ENCODE measurements at regions not wholly inside any gene's neighbourhood (a gene's known extent, or its start where the extent isn't known, plus 50 kb on each side); places are given as distances from the start of the nearest gene placed in this dataset.
"Not testable (repeated sequence)": the region's sequence is repeated elsewhere in the genome, so short reads cannot be mapped to it uniquely, and the experiment has no call there.

DNA sequence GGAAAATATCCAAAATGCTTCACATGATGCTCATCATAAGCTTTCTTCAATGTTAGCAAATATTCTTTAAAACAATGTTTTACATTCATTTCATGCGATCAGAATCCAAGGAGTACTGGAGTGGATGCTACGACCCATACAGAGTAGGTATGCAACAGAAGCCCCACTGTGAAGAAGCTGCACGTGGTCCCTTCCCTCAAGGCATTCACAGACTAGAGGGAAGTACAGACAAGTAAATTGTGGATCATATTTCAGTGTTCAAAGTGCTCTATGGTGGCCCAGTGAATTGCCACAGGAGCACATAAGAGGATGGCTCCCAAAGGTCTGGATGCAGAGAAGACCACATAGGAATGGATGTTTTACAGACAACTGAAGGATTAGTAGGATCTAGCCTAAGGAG lies 789.9 kb downstream of the IGSF11 start:
- no peak for DNase-seq

DNA sequence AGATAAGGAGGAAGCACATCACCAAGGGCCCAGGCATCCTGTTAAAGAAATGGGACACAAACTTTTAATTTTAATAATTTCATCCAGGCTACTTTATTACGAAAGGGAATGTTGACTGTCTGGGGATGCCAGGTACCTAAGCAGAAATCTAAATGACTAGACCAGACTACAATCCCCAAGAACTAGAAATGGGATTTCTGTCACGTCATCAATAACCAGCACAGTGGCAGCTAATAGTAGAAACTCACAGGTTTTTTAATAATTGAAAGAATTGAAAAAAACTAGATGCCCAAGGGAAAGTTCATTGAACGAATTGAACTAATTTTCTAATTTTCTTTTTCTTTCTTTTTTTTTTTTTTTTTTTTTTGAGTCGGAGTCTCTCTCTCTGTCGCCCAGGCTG lies 789.3 kb downstream of the IGSF11 start:
- no peak for DNase-seq

DNA sequence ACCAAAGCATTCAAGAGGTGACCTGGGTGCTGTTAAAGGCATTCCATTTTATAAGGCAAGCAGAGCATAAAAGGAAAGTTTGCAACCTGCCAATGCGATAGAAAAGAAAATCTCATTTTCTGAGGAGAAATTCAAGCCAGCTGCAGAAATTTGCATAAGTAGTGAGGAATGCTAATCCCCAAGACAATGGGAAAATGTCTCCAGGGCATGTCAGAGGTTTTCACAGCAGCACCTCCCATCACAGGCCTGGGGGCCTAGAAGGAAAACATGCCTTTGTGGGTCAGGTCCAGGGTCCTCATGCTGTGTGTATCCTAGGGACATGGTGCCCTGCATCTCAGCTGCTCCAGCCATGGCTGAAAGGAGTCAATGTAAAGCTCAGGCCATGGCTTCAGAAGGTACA lies 775.8 kb downstream of the IGSF11 start:
- not testable (repeated sequence) for DNase-seq

DNA sequence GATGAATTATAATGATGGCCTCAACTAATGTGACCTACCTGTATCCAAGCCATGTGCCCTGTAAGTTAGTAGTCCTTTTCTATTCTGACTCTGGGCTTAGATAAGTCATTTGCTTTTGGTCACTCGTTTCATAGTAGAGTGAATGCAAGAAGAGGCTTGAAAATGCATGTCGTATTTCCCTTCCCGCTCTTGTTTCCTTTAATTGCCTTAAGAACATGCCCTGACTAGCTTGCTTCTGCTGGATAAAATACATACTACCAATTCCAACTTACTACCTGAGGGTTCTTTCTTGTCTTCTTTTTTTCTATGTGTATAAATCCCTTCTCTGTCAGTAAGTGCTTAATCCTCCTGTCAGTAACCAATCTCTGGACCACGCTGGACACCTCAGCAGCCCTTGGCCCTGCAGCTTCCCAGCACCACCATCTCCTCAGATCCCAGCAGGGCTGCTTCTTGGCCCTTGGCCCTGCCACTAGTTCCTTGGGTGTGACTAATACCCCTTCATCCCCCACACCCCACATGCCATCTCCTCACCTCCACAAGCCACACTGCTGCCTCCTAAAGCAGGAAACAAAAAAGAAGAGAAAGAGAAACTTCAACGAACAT lies 771.7 kb downstream of the IGSF11 start:
- DNase-seq: no peak

DNA sequence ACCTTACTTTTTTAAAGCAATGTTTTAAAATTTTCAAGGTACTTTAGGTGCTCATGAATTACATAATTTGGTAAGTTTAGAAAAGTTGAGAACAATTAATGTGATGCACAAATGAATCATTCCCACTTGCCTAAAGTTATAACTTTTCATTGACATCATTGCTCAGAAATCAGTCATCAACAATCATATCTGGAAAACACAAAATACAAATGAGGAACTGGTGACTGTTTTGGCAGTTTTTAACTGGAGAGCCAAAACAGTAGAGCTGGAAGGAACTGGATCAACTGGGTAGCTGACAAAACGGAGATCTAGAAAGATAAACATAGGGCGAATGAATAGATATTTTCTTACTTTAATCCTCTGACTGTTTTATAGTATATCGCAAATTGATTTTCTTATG lies 767.1 kb downstream of the IGSF11 start:
- DNase-seq: no peak

DNA sequence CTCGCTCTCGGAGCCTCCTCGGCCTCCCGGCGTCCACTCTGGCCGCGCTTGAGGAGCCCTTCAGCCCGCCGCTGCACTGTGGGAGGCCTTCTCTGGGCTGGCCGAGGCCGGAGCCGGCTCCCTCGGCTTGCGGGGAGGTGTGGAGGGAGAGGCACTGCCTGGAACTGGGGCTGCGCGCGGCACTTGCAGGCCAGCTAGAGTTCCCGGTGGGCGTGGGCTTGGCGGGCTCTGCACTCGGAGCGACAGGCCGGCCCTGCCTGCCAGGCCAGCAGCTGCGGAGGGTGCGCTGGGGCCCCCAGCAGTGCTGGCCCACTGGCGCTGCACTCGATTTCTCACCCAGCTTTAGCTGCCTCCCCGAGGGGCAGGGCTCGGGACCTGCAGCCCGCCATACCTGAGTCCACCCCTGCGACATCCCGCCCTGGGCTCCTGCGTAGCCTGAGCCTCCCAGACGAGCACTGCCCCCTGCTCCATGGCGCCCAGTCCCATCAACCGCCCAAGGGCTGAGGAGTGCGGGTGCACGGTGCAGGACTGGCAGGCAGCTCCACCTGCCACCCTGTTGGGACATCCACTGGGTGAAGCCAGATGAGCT lies 765.0 kb downstream of the IGSF11 start:
- DNase-seq: peak in 1 of 5 donors; percentile 6

DNA sequence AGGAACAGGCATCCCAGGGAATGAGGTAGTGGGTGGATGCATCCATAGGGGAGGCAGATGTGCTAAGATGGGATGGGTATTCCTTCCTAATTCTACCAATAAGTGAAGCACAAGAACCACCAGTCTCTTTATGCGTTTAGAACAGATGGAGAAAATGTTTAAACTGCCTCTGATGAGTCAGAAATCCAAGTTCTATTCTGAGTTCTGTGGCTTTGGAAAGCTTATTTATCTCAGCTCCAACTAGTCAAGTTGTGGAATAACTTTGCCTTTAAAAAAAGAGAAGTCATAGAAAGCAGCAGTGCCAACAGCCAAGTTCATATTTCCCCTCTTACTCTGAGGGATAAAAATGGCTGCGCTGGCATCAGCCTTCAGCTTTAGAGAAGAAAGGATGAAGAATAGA lies 761.7 kb downstream of the IGSF11 start:
- DNase-seq: no peak

DNA sequence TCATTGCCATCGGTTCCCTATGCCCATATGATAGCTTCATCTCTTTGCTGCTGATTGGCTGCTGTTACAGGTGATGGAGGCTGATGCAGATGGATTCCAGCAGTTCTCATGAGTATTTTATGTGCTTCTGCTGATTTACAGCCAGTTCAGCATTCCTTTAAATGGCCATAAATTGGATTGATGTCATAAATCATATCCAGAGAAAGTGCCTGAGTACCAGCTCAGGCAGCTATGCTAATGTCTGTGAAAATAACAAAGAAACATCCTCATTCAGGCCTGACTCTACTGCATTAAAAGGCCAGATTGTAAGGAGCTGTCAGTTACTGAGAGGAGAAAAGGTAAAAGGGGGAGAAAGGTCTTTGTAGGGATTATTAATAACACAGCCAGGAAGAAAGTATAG lies 756.8 kb downstream of the IGSF11 start:
- DNase-seq: no peak

DNA sequence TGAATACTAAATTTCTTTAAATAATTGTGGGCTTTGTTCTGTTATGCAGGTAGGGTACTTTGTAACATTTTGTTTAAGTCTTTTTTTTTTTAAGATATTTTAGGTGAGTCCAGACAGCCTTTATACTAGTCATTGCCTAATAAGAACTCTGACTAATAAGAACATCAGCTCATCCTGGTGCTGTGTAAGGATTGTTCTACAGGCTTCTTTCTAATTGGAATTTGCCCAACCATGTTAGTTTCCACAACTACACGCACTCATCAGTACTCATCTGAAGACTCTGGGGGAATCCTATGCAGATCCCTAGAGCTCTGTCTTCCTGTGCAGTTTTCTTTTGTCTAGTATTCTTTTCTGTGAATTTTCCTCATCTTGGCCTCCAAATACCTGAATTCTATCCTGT lies 741.8 kb downstream of the IGSF11 start:
- no peak for DNase-seq

DNA sequence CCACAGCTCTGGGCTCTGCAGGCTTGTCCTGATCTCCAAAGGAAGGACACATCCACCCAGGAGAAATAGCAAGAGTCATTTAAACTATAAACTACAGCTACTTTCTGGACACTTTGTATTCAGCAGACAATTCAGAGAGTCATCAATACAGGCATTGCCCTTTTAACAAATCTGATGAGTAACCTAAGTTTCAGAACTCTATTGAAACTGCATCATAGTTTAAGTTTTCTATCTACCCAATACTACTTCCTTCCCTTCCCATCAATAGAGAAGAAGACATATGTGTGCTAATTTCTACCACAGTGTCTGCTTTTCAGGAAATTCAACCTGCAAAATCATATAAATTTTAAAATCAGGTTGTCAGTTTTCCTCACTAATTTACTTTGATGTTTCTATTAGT lies 736.5 kb downstream of the IGSF11 start:
- no peak for DNase-seq

DNA sequence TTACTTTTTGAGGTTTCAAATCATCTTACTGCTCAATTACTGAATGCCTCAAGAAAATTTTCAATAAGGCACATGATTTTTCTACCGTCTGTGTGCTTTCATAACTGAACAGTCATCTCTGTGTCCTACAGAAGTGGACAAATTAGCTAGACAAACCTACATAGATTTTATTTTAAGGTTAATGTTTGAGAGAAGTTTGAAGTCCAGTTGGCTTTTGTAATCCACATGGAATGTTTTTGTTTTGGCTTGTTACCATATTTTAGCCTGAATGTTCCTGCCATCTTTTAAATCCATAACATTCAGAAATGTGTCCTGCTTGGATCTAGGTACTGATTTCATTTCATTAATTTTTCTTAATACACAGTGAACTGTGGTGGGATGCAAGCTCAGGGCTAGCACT lies 730.1 kb downstream of the IGSF11 start:
- no peak for DNase-seq

DNA sequence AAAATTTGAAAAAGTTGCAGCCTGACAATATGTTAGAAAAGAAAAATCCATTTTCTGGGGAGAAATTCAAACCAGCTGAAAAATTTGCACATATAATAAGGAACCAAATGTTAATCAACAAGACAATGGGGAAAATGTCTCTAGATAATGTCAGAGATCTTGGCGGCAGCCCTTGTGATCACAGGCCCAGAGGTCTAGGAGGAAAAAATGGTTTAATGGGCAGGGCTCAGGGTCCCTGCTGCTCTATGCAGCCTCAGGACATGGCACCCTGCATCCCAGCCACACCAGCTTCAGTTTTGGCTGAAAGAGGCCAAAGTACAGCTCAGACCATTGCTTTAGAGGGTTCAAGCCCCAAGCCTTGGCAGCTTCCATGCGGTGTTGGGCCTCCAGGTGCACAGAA lies 701.9 kb downstream of the IGSF11 start:
- no peak for DNase-seq

DNA sequence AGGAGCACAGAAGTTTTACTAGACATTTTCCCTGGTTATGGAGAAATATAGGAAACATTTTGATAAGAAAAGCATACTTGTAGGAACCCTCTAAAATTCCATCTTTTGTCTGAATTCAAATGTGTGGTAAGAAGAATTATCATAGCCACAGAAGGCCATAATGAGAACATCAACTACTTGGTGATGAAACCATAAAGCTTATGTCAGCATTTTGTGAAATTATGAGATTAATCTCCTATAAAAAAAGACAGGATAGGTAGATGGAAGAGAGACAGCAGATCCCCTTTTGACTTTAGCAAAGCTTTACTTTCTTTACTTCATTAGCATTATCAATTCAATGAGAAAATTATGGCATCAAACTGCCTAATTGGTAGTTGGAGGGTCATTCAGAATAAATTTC lies 697.0 kb downstream of the IGSF11 start:
- no peak for DNase-seq

DNA sequence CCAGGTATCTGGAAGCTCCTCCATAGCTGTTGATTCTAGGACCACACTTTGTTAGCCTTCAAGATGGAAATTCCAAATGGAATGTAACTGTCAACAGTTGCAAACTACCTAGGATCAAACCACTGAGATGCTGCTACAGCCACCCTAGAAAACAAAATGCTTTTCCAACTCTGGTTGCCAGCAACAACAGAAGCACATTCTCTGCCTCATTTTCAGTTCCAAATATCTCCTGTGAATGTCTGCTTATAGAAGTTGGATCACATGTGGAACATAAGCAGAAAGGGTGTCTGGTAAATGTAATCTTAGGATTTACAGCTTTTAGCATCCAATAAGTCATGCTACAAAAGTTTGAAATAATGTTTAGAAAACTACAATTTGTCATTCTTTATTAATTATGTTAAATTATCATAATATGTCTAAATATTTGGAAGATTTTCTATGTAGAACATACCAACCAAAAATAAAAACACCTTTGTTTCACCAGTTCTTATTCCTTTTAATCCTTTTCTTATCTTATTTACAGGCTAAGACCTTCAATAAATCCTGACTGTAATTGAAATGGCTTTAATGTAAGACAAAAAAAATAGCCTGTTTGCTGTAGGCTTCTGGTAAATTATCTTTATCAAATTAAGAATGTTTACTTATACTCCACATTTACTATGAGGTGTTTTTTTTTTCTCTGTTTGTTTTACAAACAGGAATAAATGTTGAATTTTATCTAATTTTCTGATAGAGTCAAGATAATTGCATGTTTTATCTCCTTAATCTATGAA lies 687.1 kb downstream of the IGSF11 start:
- no peak for DNase-seq

DNA sequence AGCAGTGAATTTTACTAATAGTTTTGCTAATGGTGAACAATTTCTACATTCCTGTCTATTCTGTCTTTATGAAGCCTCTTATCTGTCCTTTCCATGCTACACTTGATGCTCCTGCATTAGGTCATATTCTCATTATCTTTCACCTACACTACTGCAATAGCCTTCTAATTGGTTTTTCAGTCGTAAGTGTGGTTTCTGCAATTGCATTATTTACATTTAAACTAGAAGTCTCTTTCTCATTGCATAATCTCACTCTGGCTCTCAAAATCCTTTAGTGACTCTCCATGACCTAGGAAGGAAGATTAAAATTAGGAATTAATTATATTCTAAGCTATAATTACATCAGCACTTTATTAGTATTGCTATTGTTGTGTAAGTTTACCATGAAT lies 686.5 kb downstream of the IGSF11 start:
- no peak for DNase-seq

DNA sequence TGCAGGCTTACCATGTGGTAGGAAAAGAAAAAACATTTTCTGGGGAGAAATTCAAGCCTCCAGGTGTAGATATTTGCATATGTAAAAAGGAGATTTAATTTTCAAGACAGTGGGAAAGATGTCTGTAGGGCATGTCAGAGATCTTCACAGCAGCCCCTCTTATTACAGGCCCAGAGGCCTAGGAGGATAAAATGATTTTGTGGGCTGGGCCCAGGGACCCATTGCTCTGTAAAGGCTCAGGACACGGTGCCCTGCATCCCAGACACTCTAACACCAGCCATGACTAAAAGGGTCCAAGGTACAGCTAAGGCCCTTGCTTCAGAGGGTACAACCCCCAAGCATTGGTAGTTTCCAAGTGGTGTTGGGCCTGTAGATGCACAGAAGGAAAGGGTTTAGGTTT lies 680.1 kb downstream of the IGSF11 start:
- DNase-seq: no peak

DNA sequence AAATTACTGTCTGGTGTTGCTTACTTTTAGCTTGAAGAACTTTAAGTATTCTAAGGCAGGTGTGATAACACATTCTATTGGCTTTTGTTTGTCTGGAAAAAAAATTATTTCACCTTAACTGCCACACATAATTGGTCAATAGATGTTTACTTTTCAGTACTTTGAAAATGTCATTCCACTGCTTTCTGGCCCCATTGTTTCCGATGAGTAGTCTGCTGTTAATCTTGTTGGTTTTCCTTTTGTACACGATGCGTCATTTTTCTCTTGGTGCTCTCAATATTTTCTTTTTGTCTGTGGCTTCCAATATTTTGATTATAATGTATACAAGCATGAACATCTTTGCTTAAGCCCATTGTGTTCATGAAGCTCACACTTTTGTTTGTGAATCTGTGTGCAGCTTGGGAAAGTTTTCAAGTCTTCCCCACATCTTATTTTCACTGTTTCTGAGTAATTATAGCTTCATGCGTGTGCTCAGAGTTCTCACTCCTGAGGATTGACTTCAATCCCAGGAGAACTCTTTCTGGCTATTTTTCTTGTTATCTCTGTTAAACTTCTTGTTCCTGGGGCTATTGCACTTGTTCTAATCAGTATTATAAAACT lies 664.7 kb downstream of the IGSF11 start:
- no peak for DNase-seq

DNA sequence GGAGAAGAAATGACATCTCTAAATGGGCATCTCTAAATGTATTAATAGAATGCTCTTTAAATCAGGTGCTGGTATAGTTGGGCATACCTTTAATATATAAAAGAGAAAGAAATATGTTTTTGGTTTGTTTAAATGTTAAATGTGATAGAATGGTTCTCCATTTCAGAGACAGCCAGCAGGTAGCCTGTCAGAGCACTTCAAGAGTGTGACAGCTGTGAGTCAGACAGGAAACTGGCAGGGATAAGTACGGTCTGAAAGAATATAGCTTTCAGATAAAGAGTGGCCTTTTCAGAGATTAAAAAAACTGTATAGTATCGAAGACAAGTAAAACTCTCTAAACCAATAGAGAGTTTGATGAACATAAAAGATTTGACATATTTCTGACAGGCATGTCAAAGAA lies 654.1 kb downstream of the IGSF11 start:
- no peak for DNase-seq

DNA sequence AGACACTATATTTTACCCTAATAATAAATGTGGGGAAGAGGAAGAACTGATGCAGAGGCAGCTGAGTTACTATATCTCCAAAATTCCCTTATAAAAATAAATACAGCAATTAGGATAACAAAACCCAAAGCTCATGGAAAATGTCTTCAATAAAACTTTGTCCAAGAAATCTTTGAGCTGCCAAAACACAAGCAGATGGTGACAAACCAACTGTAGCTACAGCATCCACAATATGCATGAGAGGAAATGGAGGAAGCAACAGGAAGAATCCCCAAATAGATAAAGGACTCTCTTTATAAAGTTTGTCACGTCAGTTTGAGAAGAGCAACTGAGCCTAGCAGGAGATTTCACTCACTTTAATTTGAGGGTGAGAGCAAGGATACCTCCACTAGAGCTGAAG lies 638.2 kb downstream of the IGSF11 start:
- DNase-seq: no peak

DNA sequence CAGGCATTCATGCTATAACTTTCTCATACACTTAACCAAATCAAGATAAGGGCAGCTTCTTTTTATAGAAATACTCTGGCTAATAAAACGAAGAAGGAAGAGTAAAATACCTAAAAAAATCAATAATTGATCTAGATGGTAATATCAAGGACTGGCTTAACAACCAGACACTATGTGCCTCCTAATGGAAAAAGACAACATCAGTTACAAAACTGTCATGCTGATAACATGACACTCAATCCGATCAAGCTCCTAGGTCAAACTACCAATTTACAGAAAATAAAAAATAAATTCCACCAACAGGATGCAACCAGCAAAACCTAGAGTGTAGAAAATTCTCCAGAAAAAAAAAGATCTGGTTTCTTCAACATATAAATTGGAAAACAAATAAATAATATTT lies 634.6 kb downstream of the IGSF11 start:
- no peak for DNase-seq

DNA sequence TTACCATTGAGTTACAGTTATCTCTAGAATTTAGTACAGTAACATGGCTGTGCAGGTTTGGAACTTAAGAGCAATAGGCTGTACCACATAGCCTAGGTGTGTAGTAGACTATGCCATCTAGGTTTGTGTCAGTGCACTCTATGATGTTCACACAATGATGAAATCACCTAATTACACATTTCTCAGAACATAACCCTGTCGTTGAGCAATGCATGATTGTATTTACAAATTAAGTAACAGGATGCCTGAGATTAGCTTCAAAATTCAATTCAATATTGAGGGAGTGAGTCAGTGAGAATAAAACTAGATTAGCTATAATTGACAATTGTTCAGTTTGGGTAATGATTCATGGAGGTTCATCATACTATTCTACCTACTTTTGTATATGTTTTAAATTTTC lies 633.8 kb downstream of the IGSF11 start:
- DNase-seq: no peak

DNA sequence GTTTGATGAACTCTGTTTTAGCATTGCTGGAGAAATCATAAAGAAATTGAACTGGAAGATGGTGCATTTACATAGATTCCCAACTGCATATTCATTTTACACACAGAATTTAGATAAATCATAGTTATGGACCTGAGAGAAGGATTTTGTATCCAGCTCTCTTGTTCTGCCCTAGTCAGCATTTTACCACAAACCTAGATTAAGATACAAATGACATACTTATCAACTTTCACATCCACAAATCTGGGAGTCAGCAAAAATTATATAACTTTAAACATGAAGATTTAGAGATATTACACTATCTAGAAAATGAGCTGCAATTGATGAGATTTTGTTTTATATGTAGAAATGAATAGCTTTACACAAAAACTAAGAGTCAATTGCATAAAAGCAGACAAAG lies 632.8 kb downstream of the IGSF11 start:
- DNase-seq: no peak

DNA sequence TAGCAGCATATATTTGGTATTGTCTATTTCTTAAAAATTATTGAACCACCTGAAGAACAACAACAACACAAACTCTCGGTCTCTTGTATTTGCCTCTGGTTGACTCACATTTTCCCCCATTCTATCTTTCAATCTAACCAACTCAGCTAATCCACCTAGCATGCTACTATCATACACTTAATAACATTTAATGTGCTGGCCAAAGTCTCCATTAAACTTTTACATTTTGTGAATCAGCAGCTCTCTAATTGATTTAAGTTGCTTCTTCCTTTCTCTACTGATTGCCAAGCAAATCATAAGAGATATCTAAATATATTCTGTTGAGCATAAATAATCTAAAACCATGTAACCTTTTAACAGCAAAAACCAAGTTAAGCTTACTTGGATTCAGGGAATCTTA lies 631.7 kb downstream of the IGSF11 start:
- DNase-seq: no peak

DNA sequence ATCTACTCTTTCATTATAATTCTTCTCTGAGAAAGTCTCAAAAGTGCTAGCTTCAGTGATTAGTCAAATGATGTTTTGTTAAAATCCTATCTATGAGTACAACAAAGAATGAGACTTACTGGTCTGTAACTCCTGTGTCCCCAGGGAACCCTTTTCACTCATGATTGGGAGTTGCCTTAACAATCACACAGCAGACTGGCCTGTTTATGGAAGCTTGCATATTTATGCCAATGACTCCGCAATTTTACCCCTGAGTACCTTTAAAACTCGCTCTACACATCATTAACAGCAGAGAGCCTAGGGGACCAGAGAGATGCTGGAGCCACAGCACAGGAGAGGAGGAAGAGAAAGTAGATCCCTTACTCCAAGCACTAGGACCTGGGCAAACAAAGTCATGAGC lies 628.1 kb downstream of the IGSF11 start:
- no peak for DNase-seq

All from T-helper 1 cell (primary cell).